Fibroblast of skin of right quadriceps (primary cell): ENCODE measurements at regions not wholly inside any gene's neighbourhood (a gene's known extent, or its start where the extent isn't known, plus 50 kb on each side); places are given as distances from the start of the nearest gene placed in this dataset.
"Not testable (repeated sequence)": the region's sequence is repeated elsewhere in the genome, so short reads cannot be mapped to it uniquely, and the experiment has no call there.

Experiments used
- DNase-seq: peaks from one replicate; pipeline ENCODE4 v3.0.0-alpha.2; 2013

DNA sequence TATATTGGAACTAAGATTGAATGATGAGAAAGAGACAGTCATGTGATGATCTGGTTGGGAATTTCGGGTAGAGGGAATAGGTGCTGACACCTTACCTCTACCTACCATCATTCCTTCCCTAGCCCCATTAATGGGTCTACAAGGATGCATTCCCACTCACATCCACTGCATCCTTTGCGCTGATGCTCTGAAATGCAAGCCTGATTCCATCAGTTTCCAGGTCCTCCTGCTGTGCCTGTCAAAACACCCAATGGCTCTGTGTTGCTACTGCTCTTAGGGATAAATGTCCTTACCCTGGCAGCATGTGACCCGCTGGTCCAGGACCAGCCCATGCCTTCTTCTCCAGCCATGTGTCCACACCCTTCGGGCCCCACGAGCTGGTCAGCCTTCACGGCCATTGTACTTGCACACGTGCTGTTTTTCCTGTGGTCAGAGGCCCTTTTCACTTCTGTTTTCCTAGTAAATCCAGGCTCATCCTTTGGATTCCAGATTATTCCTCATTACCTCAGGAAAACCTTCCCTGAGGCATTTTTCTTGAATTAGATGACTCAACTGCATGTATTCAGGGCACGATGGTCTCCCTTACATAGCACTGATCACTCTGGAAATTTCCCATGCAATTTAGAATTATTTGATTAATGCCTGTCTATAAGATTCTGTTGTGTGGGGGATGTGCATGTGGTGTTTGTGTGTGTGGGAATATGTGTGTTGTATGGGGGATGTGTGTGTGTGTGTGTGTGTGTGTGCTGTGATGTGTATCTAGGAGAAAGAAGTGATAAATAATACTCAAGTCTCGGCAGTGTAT, 185.0 kb downstream of the DIRAS2 start:
- no peak for DNase-seq

DNA sequence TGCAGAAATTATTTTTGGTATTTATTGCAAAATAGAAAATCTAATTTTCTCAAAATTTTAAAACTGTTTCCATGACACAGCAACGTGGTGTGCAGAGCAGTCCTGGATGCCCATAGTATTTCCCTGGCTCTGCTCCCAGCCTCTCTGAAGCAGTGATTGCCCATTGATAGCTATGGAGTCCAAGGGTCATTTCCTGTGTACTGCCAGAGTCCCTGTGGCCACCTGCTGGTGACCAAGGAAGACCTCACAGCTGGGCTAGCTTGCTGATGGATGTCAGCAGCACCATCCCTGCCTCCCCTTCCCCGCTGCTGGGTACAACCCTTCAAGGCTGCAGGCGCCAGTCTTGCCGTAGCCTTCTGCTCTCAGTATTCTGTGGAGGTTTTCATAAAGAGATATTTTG, 184.1 kb downstream of the DIRAS2 start:
- no peak for DNase-seq

DNA sequence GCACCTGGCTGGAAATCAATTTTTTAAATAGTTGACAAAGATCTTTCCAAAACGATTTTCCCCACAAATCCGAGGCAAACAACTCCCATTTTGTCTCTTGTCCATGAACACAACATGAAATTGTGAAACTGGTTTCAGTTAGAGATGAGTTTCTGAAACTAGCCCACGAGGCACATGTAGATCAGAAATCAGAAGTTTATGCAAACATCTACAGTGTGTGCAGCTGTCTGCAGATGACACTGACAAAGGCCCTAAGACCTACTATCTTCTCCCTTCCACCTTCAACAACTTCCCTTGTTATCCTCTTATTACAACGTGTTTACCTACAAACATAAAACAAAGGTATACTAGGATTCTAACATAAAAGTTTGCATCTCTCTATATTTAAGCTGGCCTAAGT, 183.3 kb downstream of the DIRAS2 start:
- no peak for DNase-seq

DNA sequence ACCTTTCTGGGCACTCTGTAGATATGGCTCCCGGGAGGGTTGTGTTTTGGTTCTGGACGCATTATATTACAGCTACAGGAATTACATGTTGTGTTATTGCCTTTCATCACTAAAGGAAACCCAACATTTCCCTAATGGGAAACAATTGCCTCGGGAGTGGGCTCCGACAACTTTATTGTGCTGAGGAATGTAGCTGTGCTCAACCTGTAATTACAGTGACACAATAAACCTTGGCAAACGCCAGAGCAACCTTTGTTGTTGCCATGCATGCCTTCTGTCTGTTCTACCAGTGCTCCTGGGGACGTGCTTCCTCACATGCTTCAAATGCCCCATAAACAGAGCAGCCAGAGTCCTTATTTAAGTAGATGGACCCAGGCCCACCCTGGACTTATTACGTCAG, 182.4 kb downstream of the DIRAS2 start:
- no peak for DNase-seq

DNA sequence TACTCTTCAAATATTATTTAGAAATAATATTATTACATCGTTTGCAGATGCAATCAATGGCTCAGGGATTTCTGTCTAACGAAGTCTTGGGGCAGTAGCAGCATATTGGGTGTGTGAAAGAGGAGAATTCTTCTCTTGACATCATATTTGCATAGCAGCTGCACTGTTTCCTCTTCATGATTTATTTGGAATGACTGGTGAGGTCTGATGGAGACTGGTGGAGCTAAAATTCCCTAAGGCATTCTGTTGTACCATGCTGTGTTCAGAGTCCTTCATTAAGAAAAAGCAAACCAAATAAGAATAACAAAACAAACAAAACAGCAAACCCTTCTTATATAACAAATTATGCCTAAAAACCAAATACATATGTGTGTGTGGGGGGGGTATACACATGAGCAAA, 177.6 kb downstream of the DIRAS2 start:
- DNase-seq: no peak

DNA sequence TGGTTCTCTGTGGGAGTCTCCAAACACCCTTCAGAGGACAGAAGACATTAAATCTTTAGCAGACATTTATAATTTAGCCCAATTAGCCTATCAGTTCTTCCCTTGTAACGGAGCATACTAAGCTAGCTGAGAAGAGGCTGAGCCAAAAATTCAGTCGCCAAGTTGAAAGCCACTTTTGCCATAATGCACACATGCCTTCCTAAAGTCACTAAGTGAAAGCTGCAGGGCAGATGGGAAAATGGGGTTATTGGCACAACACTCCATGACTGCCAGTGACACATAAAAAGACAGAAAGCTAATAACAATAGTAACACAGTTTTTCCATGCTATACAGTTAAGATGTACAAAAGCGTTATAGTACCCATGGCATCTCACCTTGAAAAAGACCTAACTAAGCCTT, 176.2 kb downstream of the DIRAS2 start:
- no peak for DNase-seq

DNA sequence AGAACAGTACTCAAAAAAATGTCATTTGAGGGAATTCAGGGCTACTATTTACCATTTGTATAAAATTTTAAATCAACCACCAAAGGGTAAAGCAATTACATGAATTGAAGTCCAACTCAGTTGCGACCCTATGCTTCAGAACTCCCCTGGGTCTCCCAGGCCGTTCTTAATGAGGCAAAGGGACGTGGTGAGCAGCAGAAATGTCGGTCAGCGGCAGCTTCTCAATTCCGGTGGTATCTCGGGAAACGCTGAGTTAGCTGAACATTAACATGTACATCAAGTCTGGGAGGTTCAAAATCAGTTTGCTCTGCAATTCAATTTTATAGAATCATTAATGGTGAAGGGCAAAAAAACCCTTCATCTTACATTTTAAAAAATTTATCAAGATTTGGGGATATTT, 173.2 kb downstream of the DIRAS2 start:
- no peak for DNase-seq

DNA sequence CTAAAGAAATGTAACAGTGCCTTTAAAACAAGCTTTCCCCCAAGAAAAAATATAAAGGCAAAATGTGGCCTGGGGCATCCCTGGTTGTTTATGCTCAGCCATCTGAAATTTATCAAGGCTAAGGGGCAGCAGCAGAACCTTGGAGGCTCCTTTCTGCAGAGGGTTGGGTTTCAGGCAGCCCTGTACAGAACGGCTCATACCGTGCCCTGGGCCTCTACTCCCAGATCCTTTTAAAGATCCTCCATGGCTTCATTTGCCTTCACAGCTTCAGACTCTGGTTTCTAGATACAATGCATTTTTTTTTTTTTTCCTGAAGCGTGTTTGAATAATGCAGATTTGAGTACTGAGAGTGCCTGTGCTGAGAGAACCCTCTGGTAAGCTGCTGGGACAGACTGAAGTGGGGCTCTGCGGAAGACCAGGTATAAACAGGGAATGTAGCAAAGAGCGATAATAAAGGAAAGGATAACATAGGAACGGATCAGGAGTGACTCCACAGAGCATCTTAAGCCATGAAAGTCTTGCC, 172.7 kb downstream of the DIRAS2 start:
- no peak for DNase-seq

DNA sequence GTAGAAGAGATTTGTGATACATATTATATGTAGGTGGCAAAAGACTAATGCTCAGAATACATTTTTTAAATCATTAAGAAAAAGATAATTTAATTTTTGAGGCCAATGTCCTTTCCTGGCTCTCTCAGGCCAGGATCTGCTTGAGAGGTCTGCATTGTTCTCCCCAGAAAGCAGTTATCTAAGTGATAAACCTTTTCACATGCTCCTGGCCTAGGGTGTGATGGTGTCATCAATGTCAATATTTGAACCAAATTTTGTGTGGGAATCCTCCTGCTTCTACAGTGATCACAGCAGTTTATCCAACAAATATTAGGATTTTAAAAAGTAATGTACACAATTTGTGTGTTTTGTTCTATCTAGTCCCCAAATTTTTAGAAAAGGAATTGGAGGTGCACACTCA, 166.6 kb downstream of the DIRAS2 start:
- DNase-seq: no peak

DNA sequence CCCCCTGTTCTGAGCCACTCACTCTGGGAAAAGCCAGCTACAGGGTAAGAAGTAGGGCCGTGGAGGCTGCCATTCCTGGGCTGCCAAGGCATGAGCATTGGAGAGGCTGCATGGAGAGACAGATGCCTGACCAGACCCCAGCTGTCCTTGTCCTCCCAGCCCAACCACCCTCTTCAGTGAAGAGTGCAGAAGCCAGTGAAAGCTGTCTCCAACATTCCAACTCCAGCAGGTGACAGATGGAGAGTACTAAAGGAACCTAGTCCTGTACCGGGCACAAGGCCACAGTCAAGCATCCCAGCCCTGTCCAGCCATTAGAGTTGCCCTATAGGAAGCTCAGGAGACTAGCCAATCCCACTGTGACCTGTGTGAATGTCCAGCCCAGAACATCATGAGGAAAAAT, 165.1 kb downstream of the DIRAS2 start:
- no peak for DNase-seq

DNA sequence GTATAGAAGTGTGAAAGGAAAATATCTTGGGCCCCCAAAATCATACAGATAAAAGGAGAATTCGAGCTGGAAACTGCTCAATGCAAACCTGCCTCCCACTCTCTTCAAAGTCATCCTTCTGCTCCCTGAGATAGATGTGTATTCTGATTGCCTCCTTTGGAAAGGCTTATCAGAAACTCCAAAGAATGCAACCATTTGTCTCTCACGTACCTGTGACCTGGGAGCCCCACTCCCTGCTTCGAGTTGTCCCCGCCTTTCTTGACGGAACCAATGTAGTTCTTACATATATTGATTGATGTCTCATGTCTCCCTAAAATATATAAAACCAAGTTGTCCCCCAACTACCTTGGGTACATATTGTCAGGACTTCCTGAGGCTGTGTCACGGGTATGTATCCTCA, 163.8 kb downstream of the DIRAS2 start:
- DNase-seq: no peak

DNA sequence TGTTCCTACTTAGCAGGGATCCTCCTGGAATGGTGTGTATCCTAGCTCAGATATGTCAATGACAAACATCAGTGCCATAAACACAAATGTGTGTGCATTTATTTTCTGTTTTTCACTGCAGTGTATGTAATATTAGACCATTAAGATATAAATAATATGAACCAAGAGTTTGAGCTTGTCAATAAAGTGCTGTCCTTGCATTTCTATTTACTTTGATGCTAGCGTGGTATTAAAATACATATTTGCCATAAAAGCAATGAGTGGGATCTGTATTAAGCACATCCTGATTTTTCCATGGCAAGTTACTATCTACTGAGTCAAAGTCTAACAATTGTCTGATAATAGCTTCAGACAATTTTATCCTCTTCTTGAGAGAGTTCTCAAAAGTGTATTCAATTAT, 157.6 kb downstream of the DIRAS2 start:
- DNase-seq: no peak

DNA sequence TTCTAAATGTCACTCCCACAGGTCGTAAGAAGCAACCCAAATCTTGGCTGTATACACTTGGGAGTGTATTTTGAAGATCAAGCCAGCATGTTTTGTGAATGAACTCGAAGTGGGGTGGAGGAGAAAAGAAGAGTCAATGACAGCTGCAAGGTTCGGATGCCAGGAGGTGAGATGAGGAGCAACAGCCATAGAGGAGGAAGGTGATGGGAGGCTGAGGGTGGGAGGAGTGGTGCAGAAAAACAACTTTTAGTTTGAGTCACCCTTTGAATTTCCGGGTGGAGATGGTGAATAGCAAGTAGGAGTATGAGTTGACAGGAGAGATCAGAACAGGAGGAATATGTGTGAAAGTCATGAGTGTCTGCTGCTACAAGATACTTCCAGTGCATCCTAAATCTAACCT, 153.6 kb downstream of the DIRAS2 start:
- DNase-seq: no peak

DNA sequence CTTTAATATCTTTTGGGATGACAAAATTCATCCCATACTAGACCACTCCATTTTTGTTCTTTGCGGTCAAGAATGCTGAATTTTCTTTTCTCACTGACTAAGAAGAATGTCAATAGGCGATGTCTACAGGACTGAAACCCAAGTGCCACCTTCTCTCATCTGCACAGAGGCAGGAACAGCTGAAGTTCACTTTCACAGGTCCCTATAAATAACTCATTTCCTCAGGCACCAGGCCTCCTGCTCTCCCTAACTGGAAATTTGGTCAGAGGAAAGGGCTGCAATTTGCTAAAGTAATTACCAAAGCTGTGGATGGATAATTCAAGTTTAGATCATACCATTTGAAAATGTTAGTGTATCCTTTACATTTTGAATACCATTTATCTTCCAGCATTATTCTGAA, 142.9 kb downstream of the DIRAS2 start:
- DNase-seq: no peak

DNA sequence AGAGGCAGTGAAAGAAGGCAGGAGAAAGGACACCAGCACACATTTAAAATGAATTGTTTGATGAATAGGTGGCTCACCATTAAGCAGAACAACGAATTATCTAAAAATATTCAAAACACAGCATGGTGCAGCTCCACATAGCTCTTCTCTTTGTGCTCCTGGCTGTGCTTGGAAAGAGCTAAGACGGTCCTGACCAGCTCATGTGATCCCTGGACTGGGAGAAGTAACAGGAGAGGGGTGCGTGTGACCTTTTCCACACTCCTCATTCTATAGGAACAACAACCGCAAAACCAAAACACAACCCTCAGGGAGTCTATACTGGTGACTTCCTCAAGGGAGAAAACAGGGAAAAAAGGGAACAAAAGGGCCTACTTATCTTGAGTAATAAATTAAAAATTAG, 140.5 kb downstream of the DIRAS2 start:
- DNase-seq: no peak

DNA sequence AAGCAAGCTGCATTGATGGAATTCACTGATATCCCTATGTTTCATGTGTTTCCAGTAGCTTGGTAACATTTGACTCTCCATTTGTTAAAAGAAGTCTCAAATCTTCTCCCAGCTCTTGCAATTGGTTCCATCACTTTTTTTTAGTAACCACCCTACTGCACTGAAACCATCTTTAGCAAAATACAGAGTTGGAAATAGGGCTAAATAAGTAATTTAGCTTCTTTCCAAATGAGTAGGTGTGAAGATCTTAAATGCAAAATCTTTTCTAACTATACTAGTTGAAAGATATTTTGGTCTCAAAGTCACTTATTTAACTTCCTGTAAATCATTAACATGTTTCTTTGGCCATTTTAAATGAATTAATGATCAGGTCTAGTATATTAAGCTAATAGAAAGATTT, 138.1 kb downstream of the DIRAS2 start:
- no peak for DNase-seq

DNA sequence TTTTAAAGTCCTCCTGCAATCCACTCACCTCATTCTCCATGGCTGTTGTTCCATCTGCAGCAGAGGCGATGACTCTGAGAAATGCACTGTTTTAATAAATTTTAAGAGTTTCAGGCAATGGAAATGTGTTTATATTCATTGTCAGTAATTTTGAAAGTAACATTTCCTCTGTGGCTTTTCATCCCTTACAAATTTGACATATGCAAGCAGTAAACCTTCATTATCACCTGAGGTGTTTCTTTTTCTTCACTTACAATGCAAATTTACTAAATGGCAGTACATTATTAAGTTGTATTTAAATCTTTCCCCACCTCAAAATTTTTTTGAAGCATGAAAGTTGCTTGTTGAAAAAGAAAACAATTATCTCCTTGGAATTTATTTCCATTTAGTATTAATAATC, 136.9 kb downstream of the DIRAS2 start:
- no peak for DNase-seq

DNA sequence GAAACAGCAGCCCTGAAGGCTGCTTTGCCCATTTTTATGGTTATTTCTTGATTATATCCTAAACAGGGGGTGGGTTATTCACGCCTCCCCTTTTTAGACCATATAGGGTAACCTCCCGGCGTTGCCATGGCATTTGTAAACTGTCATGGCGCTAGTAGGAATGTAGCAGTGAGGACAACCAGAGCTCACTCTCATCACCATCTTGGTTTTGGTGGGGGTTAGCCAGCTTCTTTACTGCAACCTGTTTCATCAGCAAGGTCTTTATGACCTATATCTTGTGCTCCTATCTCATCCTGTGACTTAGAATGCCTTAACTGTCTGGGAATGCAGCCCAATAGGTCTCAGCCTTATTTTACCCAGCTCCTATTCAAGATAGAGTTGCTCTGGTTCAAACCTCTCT, 136.2 kb downstream of the DIRAS2 start:
- not testable (repeated sequence) for DNase-seq

DNA sequence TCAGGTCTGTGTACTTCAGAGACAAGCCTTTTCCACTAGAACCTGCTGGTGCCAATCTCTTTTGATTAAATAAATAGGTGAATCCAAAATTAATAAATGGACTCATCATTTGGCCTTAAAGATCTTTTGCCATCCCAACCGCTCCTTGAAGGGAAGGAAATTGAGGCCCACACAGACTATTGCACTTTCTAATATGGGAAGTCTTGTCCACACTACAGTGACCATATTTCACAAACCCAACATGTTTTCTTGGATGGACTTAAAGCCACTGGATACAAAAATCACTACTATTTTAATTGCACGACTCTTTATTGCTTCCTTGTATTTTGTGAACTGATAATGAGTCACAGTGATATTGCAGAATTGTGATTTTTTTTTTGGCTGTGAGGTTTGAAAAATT, 135.0 kb downstream of the DIRAS2 start:
- no peak for DNase-seq

DNA sequence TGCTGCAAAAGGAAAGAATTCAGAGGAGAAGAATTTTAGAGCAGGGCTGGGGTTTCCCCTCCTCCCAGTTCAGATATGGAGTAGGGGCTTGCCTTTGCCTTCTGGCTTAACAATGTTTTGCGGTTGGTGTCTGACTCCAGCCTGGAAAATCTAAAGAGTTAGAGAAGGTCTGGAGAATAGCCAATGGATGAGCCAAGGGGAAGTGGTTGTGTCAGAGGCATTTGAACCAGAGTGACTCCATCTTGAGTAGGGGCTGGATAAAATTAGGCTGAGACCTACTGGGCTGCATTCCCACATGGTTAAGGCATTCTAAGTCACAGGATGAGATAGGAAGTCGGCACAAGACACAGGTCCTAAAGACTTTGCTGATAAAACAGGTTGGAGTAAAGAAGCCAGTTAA, 133.7 kb downstream of the DIRAS2 start:
- peak; percentile 77 for DNase-seq

DNA sequence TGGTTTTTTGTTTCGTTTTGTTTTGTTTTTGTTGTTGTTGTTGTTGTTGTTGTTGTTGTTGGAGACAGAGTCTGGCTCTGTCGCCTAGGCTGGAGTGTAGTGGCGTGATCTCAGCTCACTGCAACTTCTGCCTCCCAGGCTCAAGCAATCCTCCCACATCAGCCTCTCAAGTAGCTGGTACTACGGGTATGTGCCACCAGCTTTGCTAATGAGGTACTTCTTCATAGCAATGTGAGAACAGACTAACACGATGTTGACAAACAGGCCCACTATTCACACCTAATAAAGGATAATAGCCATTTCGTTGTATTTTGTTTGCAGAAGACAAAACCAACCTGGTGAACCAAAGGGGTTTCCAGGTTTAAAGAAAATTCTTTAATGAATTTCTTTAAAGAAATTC, 130.9 kb downstream of the DIRAS2 start:
- DNase-seq: no peak

DNA sequence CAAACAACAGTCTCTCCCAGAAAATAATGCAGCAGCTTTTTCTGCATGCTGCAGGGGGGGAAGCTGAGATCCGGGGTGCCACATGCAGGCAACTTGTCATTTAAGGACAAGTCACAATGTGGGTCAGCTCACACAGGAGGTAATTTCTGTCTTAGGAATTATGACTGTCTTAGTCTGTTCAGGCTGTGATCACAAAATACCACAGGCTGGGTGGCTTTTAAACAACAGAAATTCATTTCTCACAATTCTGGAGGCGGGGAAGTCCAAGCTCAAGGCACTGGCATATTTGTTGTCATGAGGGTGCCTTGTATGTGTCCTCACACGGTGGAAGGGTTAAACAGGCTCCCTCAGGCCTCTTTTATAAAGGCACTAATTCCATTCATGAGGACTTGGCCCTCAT, 127.7 kb downstream of the DIRAS2 start:
- DNase-seq: no peak

DNA sequence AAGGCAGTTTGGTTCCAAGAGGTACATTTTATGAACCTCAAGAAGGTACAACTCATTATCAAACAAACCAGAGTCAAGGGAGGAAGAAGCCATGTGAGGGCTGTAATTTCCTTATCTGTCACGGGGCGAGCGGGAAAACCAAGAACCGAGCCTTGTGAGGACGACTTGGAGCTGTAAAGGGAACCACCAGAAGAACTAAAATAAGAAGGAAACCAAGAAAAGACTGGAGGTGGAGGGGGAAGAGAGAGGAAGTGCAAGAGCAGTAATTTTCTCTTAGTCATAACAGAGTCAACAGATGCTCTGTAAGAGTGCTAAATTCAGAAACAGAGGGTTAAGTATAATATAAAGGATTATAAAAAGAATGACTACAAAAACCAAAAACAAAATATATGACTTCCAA, 127.1 kb downstream of the DIRAS2 start:
- DNase-seq: no peak

DNA sequence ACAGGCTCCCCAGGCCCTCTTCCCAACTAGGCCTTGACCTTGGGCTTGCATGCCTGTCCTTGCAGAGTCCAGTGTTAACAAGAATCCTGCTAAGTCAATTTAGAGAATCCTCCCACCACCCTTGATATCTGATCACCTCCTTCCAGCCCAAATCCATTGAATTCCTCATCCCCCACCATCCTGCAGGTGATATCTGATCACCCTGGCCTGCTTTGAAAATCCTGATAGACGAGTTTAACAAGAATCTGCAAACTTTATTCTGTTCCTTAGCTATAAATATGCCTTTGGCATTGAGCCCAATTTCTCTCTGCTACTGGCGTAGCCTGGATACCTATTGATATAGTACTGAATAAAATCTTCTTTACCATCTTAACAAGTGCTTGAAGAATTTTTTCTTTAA, 125.5 kb downstream of the DIRAS2 start:
- DNase-seq: no peak
